ENCODE measurements at regions not wholly inside any gene's neighbourhood (a gene's known extent, or its start where the extent isn't known, plus 50 kb on each side); places are given as distances from the start of the nearest gene placed in this dataset.

- DNase-seq (ENCODE audit: low read depth) = no peak
Measured at GRCh38 chr7:142365410-142365842, 107.6 kb upstream of the PRSS58 start.

GRCh38 chr7:142364551-142364950 lies 106.7 kb upstream of the PRSS58 start:
- DNase-seq (ENCODE audit: low read depth) = no peak

- no peak for DNase-seq (ENCODE audit: low read depth)
Measured at GRCh38 chr7:142362349-142362748, 104.5 kb upstream of the PRSS58 start.

GRCh38 chr7:142359694-142360279 lies 101.9 kb upstream of the PRSS58 start:
- DNase-seq (ENCODE audit: low read depth) = no peak

GRCh38 chr7:142357953-142358520 lies 100.2 kb upstream of the PRSS58 start:
- no peak for DNase-seq (ENCODE audit: low read depth)

GRCh38 chr7:142356166-142356565 lies 98.3 kb upstream of the PRSS58 start:
- DNase-seq (ENCODE audit: low read depth) = no peak

GRCh38 chr7:142355328-142355727 lies 97.5 kb upstream of the PRSS58 start:
- no peak for DNase-seq (ENCODE audit: low read depth)

GRCh38 chr7:142353147-142354060 lies 95.5 kb upstream of the PRSS58 start:
- no peak for DNase-seq (ENCODE audit: low read depth)

- no peak for DNase-seq (ENCODE audit: low read depth)
Measured at GRCh38 chr7:142352543-142352942, 94.7 kb upstream of the PRSS58 start.

GRCh38 chr7:142351145-142351544 lies 93.3 kb upstream of the PRSS58 start:
- no peak for DNase-seq (ENCODE audit: low read depth)

GRCh38 chr7:142349670-142350405 lies 92.0 kb upstream of the PRSS58 start:
- DNase-seq (ENCODE audit: low read depth) = no peak

GRCh38 chr7:142348921-142349405 lies 91.1 kb upstream of the PRSS58 start:
- DNase-seq (ENCODE audit: low read depth) = no peak

- no peak for DNase-seq (ENCODE audit: low read depth)
Measured at GRCh38 chr7:142348100-142348499, 90.2 kb upstream of the PRSS58 start.

GRCh38 chr7:142347091-142347490 lies 89.2 kb upstream of the PRSS58 start:
- no peak for DNase-seq (ENCODE audit: low read depth)

- DNase-seq (ENCODE audit: low read depth) = no peak
Measured at GRCh38 chr7:142345811-142346210, 88.0 kb upstream of the PRSS58 start.

- DNase-seq (ENCODE audit: low read depth) = no peak
Measured at GRCh38 chr7:142338633-142339501, 81.0 kb upstream of the PRSS58 start.

GRCh38 chr7:142337054-142338001 lies 79.5 kb upstream of the PRSS58 start:
- DNase-seq (ENCODE audit: low read depth) = no peak

- DNase-seq (ENCODE audit: low read depth) = no peak
Measured at GRCh38 chr7:142334806-142335205, 76.9 kb upstream of the PRSS58 start.

GRCh38 chr7:142334236-142334635 lies 76.4 kb upstream of the PRSS58 start:
- no peak for DNase-seq (ENCODE audit: low read depth)

GRCh38 chr7:142332421-142332820 lies 74.6 kb upstream of the PRSS58 start:
- DNase-seq (ENCODE audit: low read depth) = no peak
